Activated T-cell treated with anti-CD3 and anti-CD28 coated beads, Interleukin-2, amount 50 U/mL, for 1 hour (primary cell): ENCODE measurements at regions not wholly inside any gene's neighbourhood (a gene's known extent, or its start where the extent isn't known, plus 50 kb on each side); places are given as distances from the start of the nearest gene placed in this dataset.
"Not testable (repeated sequence)": the region's sequence is repeated elsewhere in the genome, so short reads cannot be mapped to it uniquely, and the experiment has no call there.

Experiments used
- DNase-seq: peaks from one replicate; pipeline ENCODE4 v3.0.0-alpha.2; 2020

- no peak for DNase-seq
These were observed 288.3 kb upstream of the AMIGO2 start for GRCh38 chr12:47367912-47368537.

- no peak for DNase-seq
These were observed 286.8 kb upstream of the AMIGO2 start for GRCh38 chr12:47366579-47366978.

GRCh38 chr12:47366157-47366556 is 286.4 kb upstream of the AMIGO2 start:
- DNase-seq, result no peak

- DNase-seq, result not testable (repeated sequence)
These were observed 285.8 kb upstream of the AMIGO2 start for GRCh38 chr12:47365443-47366076.

- DNase-seq, result no peak
These were observed 284.5 kb upstream of the AMIGO2 start for GRCh38 chr12:47364261-47364660.

- DNase-seq, result no peak
These were observed 282.5 kb upstream of the AMIGO2 start for GRCh38 chr12:47362126-47362705.

GRCh38 chr12:47361389-47362021 is 281.7 kb upstream of the AMIGO2 start:
- peak; percentile 52 for DNase-seq

GRCh38 chr12:47360771-47361388 is 281.1 kb upstream of the AMIGO2 start:
- DNase-seq, result no peak

- no peak for DNase-seq
These were observed 280.3 kb upstream of the AMIGO2 start for GRCh38 chr12:47360093-47360480.

GRCh38 chr12:47359310-47360092 is 279.7 kb upstream of the AMIGO2 start:
- no peak for DNase-seq

GRCh38 chr12:47357006-47357405 is 277.2 kb upstream of the AMIGO2 start:
- not testable (repeated sequence) for DNase-seq

DNA sequence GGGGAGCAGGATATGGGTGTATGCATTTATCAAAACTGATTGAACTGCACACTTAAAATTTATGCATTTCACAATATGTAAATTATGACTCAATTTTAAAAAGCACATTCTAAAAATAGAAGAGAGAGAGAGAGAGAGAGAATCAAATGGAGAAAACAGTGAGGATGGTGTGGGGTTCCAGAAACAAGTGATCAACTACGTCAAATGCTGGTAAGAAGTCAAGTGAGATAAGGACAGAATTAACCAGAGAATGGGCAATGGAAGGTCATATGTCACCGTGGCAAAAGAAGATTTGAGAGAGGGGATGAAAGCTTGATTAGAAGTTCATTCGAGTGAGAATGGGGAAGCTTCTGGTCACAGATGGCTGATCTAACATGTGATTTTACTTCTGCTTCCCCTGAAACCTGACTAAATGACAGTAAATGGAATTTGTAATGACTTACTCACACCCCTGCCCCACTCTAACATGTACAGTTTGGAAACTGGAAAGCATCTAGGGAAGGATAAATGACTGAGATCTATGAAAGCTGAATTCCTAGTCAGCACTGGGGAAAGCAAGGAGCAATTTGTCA is 276.5 kb upstream of the AMIGO2 start:
- DNase-seq, result no peak

DNA sequence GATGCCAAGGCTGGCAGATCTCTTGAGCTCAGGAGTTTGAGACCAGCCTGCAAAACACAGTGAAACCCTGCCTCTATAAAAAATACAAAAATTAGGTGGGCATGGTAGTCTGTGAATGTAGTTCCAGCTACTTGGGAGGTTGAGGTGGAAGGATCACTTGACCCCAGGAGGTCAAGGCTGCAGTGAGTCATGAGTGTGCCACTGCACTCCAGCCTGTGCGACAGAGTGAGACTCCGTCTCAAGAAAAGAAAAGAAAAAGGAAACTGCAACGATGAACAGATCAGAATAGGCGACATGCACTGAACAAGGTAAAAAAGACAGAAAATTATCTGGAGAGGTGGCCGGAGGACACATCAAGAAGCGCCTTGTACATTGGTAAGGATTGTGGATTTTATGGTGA is 273.7 kb upstream of the AMIGO2 start:
- DNase-seq, result no peak

GRCh38 chr12:47352067-47352466 is 272.3 kb upstream of the AMIGO2 start:
- no peak for DNase-seq

DNA sequence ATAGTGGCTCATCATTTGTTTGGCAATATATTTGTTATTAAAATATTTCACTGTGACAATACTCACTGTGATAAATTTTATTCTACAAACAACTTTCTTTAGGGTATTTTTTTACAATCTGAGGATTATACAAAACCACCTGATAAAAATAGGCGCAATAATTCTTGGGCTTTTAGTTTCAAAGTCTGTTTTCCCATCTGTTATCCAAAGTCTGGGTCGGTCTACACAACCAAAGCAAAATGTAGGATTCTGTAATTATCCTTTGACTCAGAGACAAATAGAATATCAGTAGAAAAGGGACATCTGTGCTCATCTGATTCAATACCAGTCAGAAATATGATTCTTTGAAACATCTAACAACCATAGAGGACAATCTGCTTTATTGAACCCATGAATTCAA is 271.8 kb upstream of the AMIGO2 start:
- no peak for DNase-seq

DNA sequence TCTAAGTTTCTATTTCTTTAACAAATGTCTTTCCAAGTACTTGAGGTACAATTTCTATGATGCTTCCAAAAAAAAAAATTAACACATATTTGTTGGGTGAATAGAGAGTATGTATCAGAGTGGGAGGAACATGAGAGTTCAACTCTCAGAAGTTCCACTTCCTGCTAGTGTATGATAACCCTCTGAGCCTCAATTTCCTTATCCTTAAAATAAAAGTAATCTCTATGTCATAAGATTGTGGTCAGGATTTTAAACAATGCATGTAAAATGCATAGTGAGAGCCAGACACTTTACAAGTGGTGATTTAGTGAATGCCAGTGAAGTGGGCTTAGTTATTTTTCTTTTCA is 270.3 kb upstream of the AMIGO2 start:
- no peak for DNase-seq

DNA sequence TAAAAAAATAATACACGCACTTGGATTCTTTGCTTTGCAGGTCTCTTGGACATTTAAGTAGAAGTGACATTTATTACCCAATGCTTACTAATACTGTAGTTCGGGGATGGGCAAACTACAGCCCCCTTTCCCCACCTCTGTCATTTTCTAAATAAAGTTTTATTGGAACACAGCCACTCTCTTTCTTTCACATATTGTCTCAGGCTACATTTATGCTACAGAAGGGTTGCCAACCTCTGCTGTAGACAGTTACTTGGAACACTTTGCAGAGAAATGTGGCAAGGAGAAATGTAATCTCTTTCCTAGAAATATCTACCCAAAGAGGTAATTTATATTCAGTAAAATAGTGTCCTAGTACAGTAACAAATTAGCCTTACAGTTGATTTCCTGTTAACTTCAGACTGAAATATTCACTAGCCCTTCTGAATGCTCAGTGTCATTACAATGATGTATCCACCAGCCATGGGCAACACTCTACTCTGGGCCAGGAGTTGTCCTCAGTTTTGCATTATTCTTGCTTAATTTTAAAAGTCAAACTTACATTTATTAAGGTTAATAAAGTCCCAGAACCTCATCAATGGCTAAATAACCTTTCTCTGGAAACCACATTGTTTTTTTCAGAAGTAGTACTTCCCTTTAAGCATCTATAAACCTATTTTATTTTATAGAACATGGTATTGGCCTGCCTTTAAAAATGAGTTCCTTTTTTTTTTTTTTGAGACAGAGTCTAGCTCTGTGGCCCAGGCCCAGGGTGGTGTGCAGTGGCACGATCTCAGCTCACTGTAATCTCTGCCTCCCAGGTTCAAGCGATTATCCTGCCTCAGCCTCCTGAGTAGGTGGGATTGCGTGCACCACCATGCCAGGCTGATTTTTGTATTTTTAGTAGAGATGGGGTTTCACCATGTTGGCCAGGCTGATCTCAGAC is 269.6 kb upstream of the AMIGO2 start:
- no peak for DNase-seq

- no peak for DNase-seq
These were observed 268.4 kb upstream of the AMIGO2 start for GRCh38 chr12:47348206-47348605.

GRCh38 chr12:47346251-47347019 is 266.7 kb upstream of the AMIGO2 start:
- no peak for DNase-seq
